Prostate gland (tissue), 2 donors: ENCODE measurements at regions not wholly inside any gene's neighbourhood (a gene's known extent, or its start where the extent isn't known, plus 50 kb on each side); places are given as distances from the start of the nearest gene placed in this dataset.
A peak's percentile ranks its signal among the peaks of the same experiment; 100 is the strongest.

Experiments
- POLR2A ChIP-seq: fragments of 450-650 bp; IDR thresholded peaks from one replicate; pipeline ENCODE4 v1.6.1; 2016; ENCODE audit warnings: antibody characterized with exemption, mild to moderate bottlenecking
- POLR2AphosphoS5 ChIP-seq: sonication (generic); formaldehyde crosslinking; IDR thresholded peaks from one replicate; pipeline ENCODE4 v1.6.1; 2017; ENCODE audit warnings: antibody characterized with exemption
- TF ChIP-seq, protein P1 (sequence below), 4 experiments: fragments of 200-600 bp in 2 of 4; fragments of 450-650 bp in 2 of 4; sonication (generic) in 2 of 4; IDR thresholded peaks; 1 replicate in 3 of 4; 2 replicates in 1 of 4; pipeline ENCODE4 v1.5.1; 2016 to 2019; ENCODE audit warnings: antibody characterized with exemption in 4 of 4, mild to moderate bottlenecking in 2 of 4, moderate library complexity in 2 of 4

DNA sequence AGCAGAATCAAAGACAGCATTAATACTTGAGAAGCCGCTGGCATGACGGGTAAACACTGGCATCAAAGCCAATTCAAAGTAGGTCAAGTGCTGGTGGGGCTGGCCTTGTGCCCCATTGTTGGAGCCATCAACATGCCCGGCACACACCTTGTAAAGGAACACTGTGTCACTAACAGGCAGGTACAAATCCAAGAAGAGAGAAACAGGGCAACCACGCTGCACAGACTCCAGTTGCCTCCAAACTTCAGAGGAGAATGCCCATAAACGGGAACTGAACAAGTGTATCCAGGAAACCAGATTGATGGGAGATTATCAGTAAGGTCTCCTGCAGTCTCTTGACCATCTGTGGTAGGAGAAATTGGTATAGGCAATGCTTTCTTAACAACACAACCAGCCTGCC is 127.0 kb upstream of the STXBP5 start:
- TF ChIP-seq POLR2AphosphoS5 = peak; percentile 90
- TF ChIP-seq, protein P1, sequence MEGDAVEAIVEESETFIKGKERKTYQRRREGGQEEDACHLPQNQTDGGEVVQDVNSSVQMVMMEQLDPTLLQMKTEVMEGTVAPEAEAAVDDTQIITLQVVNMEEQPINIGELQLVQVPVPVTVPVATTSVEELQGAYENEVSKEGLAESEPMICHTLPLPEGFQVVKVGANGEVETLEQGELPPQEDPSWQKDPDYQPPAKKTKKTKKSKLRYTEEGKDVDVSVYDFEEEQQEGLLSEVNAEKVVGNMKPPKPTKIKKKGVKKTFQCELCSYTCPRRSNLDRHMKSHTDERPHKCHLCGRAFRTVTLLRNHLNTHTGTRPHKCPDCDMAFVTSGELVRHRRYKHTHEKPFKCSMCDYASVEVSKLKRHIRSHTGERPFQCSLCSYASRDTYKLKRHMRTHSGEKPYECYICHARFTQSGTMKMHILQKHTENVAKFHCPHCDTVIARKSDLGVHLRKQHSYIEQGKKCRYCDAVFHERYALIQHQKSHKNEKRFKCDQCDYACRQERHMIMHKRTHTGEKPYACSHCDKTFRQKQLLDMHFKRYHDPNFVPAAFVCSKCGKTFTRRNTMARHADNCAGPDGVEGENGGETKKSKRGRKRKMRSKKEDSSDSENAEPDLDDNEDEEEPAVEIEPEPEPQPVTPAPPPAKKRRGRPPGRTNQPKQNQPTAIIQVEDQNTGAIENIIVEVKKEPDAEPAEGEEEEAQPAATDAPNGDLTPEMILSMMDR (IDR thresholded peaks at IDR 0.05) = no peak
- TF ChIP-seq POLR2A = no peak
